IMR-90 (cell line): ENCODE measurements at regions not wholly inside any gene's neighbourhood (a gene's known extent, or its start where the extent isn't known, plus 50 kb on each side); places are given as distances from the start of the nearest gene placed in this dataset.

Experiments used
- ATAC-seq: fragments of 200-7000 bp; cut with Tn5 transposase; 2 replicates; pipeline ENCODE4 v1.9.1; 2020; ENCODE audit warnings: low read depth, mild to moderate bottlenecking, moderate library complexity
- BruUV-seq: library from RNA; stranded (reverse); fragments of 400-500 nt; replicated peaks from 2 replicates; lab custom pipeline; 2021; lab: Mats Ljungman, UMichigan
- CTCF ChIA-PET: fragments of 300-600 bp; formaldehyde crosslinking; extraction: SDS; loops from one replicate; lab custom pipeline; 2021; ENCODE audit warnings: antibody characterized with exemption; lab: Yijun Ruan, JAX
- POLR2A ChIA-PET: fragments of 300-600 bp; sonication (Branson Sonifier 250); formaldehyde crosslinking; loops from one replicate; lab custom pipeline; 2022; ENCODE audit warnings: antibody characterized with exemption; ENCODE audit not compliant: unreplicated experiment; lab: Charles Lee
- DNase-seq: peaks from one replicate; pipeline ENCODE4 v3.0.0; 2013
- H2AFZ ChIP-seq: replicated peaks from 2 replicates; pipeline ENCODE3; 2013; ENCODE audit warnings: low read length, mild to moderate bottlenecking; ENCODE audit not compliant: poor library complexity
- H2AK5ac ChIP-seq: 2 replicates; pipeline ENCODE4 v1.6.1; 2013; ENCODE audit warnings: low read depth, low read length, inconsistent platforms
- H2AK9ac ChIP-seq: replicated peaks from 2 replicates; pipeline ENCODE3; 2013; ENCODE audit warnings: mild to moderate bottlenecking, low read depth, low read length, moderate library complexity; ENCODE audit not compliant: poor library complexity
- H2BK120ac ChIP-seq: 2 replicates; pipeline ENCODE4 v1.6.1; 2013; ENCODE audit warnings: low read depth, low read length, inconsistent platforms
- H2BK15ac ChIP-seq: 3 replicates; pipeline ENCODE4 v1.6.1; 2013; ENCODE audit warnings: low read depth, low read length, inconsistent platforms
- H2BK20ac ChIP-seq: 2 replicates; pipeline ENCODE4 v1.6.1; 2013; ENCODE audit warnings: low read depth, mild to moderate bottlenecking, inconsistent platforms, low read length, moderate library complexity
- H2BK5ac ChIP-seq: 2 replicates; pipeline ENCODE4 v1.6.1; 2013; ENCODE audit warnings: mild to moderate bottlenecking, low read depth, low read length, inconsistent platforms; ENCODE audit not compliant: poor library complexity, severe bottlenecking
- H3K14ac ChIP-seq: replicated peaks from 2 replicates; pipeline ENCODE4 v1.6.1; 2013; ENCODE audit warnings: low read depth, low read length, inconsistent platforms
- H3K18ac ChIP-seq: 2 replicates; pipeline ENCODE4 v1.6.1; 2013; ENCODE audit warnings: low read depth, low read length, control low read depth
- H3K23ac ChIP-seq: 2 replicates; pipeline ENCODE4 v1.6.1; 2013; ENCODE audit warnings: low read depth, low read length, inconsistent platforms
- H3K27ac ChIP-seq: 2 replicates; pipeline ENCODE4 v1.5.1; 2013; ENCODE audit warnings: mild to moderate bottlenecking, control low read depth, low read length; ENCODE audit not compliant: insufficient read depth
- H3K27me3 ChIP-seq: 2 replicates; pipeline ENCODE4 v1.6.1; 2013; ENCODE audit warnings: low read length; ENCODE audit not compliant: control insufficient read depth, insufficient read depth
- H3K36me3 ChIP-seq: 2 replicates; pipeline ENCODE4 v1.6.1; 2013; ENCODE audit warnings: low read length, mixed read lengths; ENCODE audit not compliant: control insufficient read depth, insufficient read depth
- H3K4ac ChIP-seq: 2 replicates; pipeline ENCODE4 v1.6.1; 2013; ENCODE audit warnings: low read depth, low read length, inconsistent platforms
- H3K4me1 ChIP-seq: 2 replicates; pipeline ENCODE4 v1.6.1; 2013; ENCODE audit warnings: low read length, mixed read lengths; ENCODE audit not compliant: control insufficient read depth, insufficient read depth
- H3K4me2 ChIP-seq: 2 replicates; pipeline ENCODE4 v1.6.1; 2013; ENCODE audit warnings: low read depth, mild to moderate bottlenecking, control low read depth, low read length, moderate library complexity
- H3K4me3 ChIP-seq: 2 replicates; pipeline ENCODE4 v1.5.1; 2013; ENCODE audit warnings: low read depth, mild to moderate bottlenecking, control low read depth, low read length, moderate library complexity; ENCODE audit not compliant: insufficient read depth
- H3K56ac ChIP-seq: 2 replicates; pipeline ENCODE4 v1.6.1; 2013; ENCODE audit warnings: low read length, inconsistent platforms; ENCODE audit not compliant: insufficient read depth; ENCODE audit errors: extremely low read depth
- H3K79me1 ChIP-seq, 2 experiments: 2 replicates each; pipeline ENCODE4 v1.6.1; 2013; ENCODE audit warnings: low read length in 2 of 2, inconsistent platforms in 1 of 2, low read depth in 1 of 2
- H3K9ac ChIP-seq: 2 replicates; pipeline ENCODE4 v1.6.1; 2013; ENCODE audit warnings: low read depth, low read length, control low read depth
- H3K9me1 ChIP-seq: 2 replicates; pipeline ENCODE4 v1.6.1; 2013; ENCODE audit warnings: low read length, inconsistent platforms; ENCODE audit not compliant: insufficient read depth
- H3K9me3 ChIP-seq: 2 replicates; pipeline ENCODE4 v1.6.1; 2013; ENCODE audit warnings: low read length; ENCODE audit not compliant: control insufficient read depth, insufficient read depth
- H4K20me1 ChIP-seq: 2 replicates; pipeline ENCODE4 v1.6.1; 2013; ENCODE audit warnings: low read length, inconsistent platforms; ENCODE audit not compliant: insufficient read depth
- H4K5ac ChIP-seq: 2 replicates; pipeline ENCODE4 v1.6.1; 2013; ENCODE audit warnings: mild to moderate bottlenecking, low read depth, low read length, control low read depth
- H4K8ac ChIP-seq, 2 experiments: 2 replicates each; pipeline ENCODE4 v1.6.1; 2013; ENCODE audit warnings: low read depth in 2 of 2, low read length in 2 of 2, control low read depth in 1 of 2, inconsistent platforms in 1 of 2
- H4K91ac ChIP-seq: 2 replicates; pipeline ENCODE4 v1.6.1; 2013; ENCODE audit warnings: low read depth, low read length, inconsistent platforms; ENCODE audit not compliant: insufficient read depth
- FOS ChIP-seq: fragments of 150-350 bp; IDR thresholded peaks from 2 replicates; pipeline ENCODE4 v1.6.1; 2016; ENCODE audit warnings: low read depth, low read length
- MAFK ChIP-seq: IDR thresholded peaks from 2 replicates; pipeline ENCODE4 v1.6.1; 2012; ENCODE audit warnings: low read depth, low read length, improper control_type of control experiment
- SMC3 ChIP-seq: fragments of 150-350 bp; IDR thresholded peaks from 2 replicates; pipeline ENCODE4 v1.6.1; 2016; ENCODE audit warnings: low read depth, mild to moderate bottlenecking, antibody characterized with exemption, low read length, moderate library complexity
- WGBS, 2 experiments: methylation state at CpG; one replicate each; pipeline versions ENCODE4 v1.1.5 to v1.1.7; 2013; ENCODE audit warnings: missing lambda C conversion rate in 2 of 2; ENCODE audit not compliant: insufficient read length in 1 of 2; ENCODE audit errors: extremely low coverage in 2 of 2; 5-methylcytosine and 5-hydroxymethylcytosine counted together
- dilution Hi-C: fragments of 300-500 bp; cut with HindIII; formaldehyde crosslinking; loops from one replicate; pipeline ENCODE4 v1.14.3; 2018; ENCODE audit warnings: low sequenced_read_pairs; ENCODE audit not compliant: unreplicated experiment
- in situ Hi-C: fragments of 300-500 bp; cut with MboI; formaldehyde crosslinking; loops from 3 replicates; pipeline ENCODE4 v1.14.3; 2019; ENCODE audit warnings: low sequenced_read_pairs, inconsistent platforms, mixed read lengths
- intact Hi-C: fragments of 100-400 bp; cut with micrococcal nuclease; formaldehyde crosslinking; loops from 2 replicates; pipeline ENCODE4 v1.10.0; 2022

GRCh38 chr9:88191456-88191855 lies 53.2 kb upstream of the SPATA31C2 start:
- intact Hi-C loops (no loop called here), dilution Hi-C loops (no loop called here), in situ Hi-C loops (loop anchor here (10.0 kb wide), 1 partner anchor 813 kb away; no protein-coding TSS in a partner anchor)
- DNase-seq (no peak), ATAC-seq (no peak)
- H3K27me3 ChIP-seq, result no peaks in the 10 kb centered on the region
- TF ChIP-seq FOS (no peak), MAFK (no peak), SMC3 (no peak)
- no peak overlapping the region for H3K4me3 ChIP-seq
- no peak overlapping the region for H4K8ac ChIP-seq
- no peak overlapping the region for H2BK20ac ChIP-seq
- H2BK15ac ChIP-seq, result no peak overlapping the region
- no peak overlapping the region for H2AFZ ChIP-seq
- peak overlapping the region; percentile 10; the same call in 1 of the 2 replicates for H3K4ac ChIP-seq
- H2BK120ac ChIP-seq, result no peak overlapping the region
- no peak overlapping the region for H3K56ac ChIP-seq
- H3K9me3 ChIP-seq, result no peaks in the 10 kb centered on the region
- ChIA-PET POLR2A (no interaction called here), CTCF (interaction anchor here (0.6 kb wide), 1 partner anchor 389 kb away, joined by 4 read pairs; no protein-coding TSS in a partner anchor)
- H2AK5ac ChIP-seq, result no peak overlapping the region
- H3K14ac ChIP-seq, result no peak overlapping the region
- no peak overlapping the region for H3K27ac ChIP-seq
- H3K9me1 ChIP-seq, result no peaks in the 10 kb centered on the region; the same call in none of the 2 replicates
- no peak overlapping the region for H3K4me2 ChIP-seq
- no peaks in the 10 kb centered on the region for H4K20me1 ChIP-seq
- H3K9ac ChIP-seq, result no peak overlapping the region
- no peak overlapping the region for H4K5ac ChIP-seq
- H3K23ac ChIP-seq, result no peak overlapping the region
- H3K18ac ChIP-seq, result no peak overlapping the region
- H2BK5ac ChIP-seq, result no peak overlapping the region
- no peak overlapping the region for H4K91ac ChIP-seq
- WGBS, 2 experiments, result 100% methylated on average over 1 of the region's 2 CpGs; no CpG with 5 or more reads in 1 of the 2 experiments
- H3K4me1 ChIP-seq, result peaks cover 1% of the 10 kb centered on the region; the same call in 1 of the 2 replicates
- no peak overlapping the region for H2AK9ac ChIP-seq
- no peaks in the 10 kb centered on the region for H3K79me1 ChIP-seq
- BruUV-seq, result no TSS peak
- no peaks in the 10 kb centered on the region for H3K36me3 ChIP-seq
